ENCODE measurements at regions not wholly inside any gene's neighbourhood (a gene's known extent, or its start where the extent isn't known, plus 50 kb on each side); places are given as distances from the start of the nearest gene placed in this dataset.

- TF ChIP-seq HDAC6 (IDR thresholded peaks at IDR 0.05; ENCODE audit: unreplicated experiment) (no peak), BRCA1 (IDR thresholded peaks at IDR 0.05; ENCODE audit: low read depth, low read length) (no peak), CBX3 (IDR thresholded peaks at IDR 0.05; ENCODE audit: borderline replicate concordance, low read depth) (no peak), CTCF (IDR thresholded peaks at IDR 0.05 in 2 of 3, conservative IDR thresholded peaks at IDR 0.05 in 1 of 3; ENCODE audit: control insufficient read depth in 2 of 3, extremely low read depth in 1 of 3, insufficient read depth in 1 of 3, low read depth in 3 of 3, low read length in 3 of 3) (no peak), DPF2 (IDR thresholded peaks at IDR 0.05) (no peak), POLR2A (IDR thresholded peaks at IDR 0.05; ENCODE audit: low read depth, low read length) (no peak), USF2 (IDR thresholded peaks at IDR 0.05; ENCODE audit: borderline replicate concordance, low read depth, low read length) (no peak), TCF7 (IDR thresholded peaks at IDR 0.05; ENCODE audit: borderline replicate concordance) (no peak)
Observed at GRCh38 chr4:7130621-7131211, 61.6 kb upstream of the SORCS2 start.

All from GM12878 (cell line).